GM23248 (cell line): ENCODE measurements at regions not wholly inside any gene's neighbourhood (a gene's known extent, or its start where the extent isn't known, plus 50 kb on each side); places are given as distances from the start of the nearest gene placed in this dataset.
"Not testable (repeated sequence)": the region's sequence is repeated elsewhere in the genome, so short reads cannot be mapped to it uniquely, and the experiment has no call there.

Source experiments
- EZH2 ChIP-seq: fragments of 200-600 bp; sonication (generic); IDR thresholded peaks from 2 replicates; pipeline ENCODE4 v1.6.1; 2018; ENCODE audit warnings: antibody characterized with exemption, mild to moderate bottlenecking; ENCODE audit not compliant: insufficient read depth, poor library complexity, severe bottlenecking
- EZH2phosphoT487 ChIP-seq: fragments of 200-600 bp; sonication (generic); IDR thresholded peaks from 2 replicates; pipeline ENCODE4 v1.6.1; 2018; ENCODE audit warnings: antibody characterized with exemption, moderate library complexity, mild to moderate bottlenecking, low read depth; ENCODE audit not compliant: insufficient read depth

DNA sequence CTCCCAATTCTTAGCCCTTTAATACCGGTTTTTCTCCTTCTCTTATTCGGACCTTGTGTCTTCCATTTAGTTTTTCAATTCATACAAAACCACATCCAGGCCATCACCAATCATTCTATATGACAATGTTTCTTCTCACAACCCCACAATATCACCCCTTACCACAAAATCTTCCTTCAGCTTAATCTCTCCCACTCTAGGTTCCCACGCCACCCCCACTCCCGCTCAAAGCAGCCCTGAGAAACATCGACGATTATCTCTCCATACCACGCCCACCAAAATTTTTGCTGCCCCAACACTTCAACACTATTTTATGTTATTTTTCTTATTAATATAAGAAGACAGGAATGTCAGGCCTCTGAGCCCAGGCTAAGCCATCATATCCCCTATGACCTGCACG, 99.5 kb upstream of the PPM1J start:
- not testable (repeated sequence) for TF ChIP-seq EZH2, EZH2phosphoT487
